Activated CD4-positive, alpha-beta T cell treated with anti-CD3 and anti-CD28 coated beads for 36 hours (primary cell): ENCODE measurements at regions not wholly inside any gene's neighbourhood (a gene's known extent, or its start where the extent isn't known, plus 50 kb on each side); places are given as distances from the start of the nearest gene placed in this dataset.

Experiments
- ATAC-seq: fragments of 200-7000 bp; cut with Tn5 transposase; one replicate; pipeline ENCODE4 v1.10.0; 2021; ENCODE audit warnings: mild to moderate bottlenecking, moderate library complexity
- CTCF ChIA-PET: fragments of 350-600 bp; sonication (Branson Sonifier 250); formaldehyde crosslinking; loops from one replicate; lab custom pipeline; 2021; ENCODE audit warnings: antibody characterized with exemption; lab: Charles Lee
- POLR2A ChIA-PET: fragments of 350-600 bp; sonication (Branson Sonifier 250); formaldehyde crosslinking; loops from one replicate; lab custom pipeline; 2021; ENCODE audit warnings: antibody characterized with exemption, inconsistent platforms; lab: Charles Lee
- DNase-seq: peaks from one replicate; pipeline ENCODE4 v3.0.0-alpha.2; 2020
- H3K27ac Mint-ChIP-seq: one replicate; pipeline ENCODE4 v1.8.0; 2021; ENCODE audit warnings: mixed read lengths
- H3K27me3 Mint-ChIP-seq: one replicate; pipeline ENCODE4 v1.8.0; 2021; ENCODE audit warnings: mixed read lengths
- H3K36me3 Mint-ChIP-seq: one replicate; pipeline ENCODE4 v1.8.0; 2021; ENCODE audit warnings: low read depth, mixed read lengths
- H3K4me1 Mint-ChIP-seq: one replicate; pipeline ENCODE4 v1.8.0; 2021; ENCODE audit warnings: mixed read lengths
- H3K4me3 Mint-ChIP-seq: one replicate; pipeline ENCODE4 v1.8.0; 2021; ENCODE audit warnings: mild to moderate bottlenecking, moderate library complexity, mixed read lengths
- H3K9me3 Mint-ChIP-seq: one replicate; pipeline ENCODE4 v1.8.0; 2021; ENCODE audit warnings: low read depth, mixed read lengths
- intact Hi-C, 2 experiments: fragments of 100-400 bp; cut with DNase I in 1 of 2; cut with micrococcal nuclease in 1 of 2; formaldehyde crosslinking; loops; one replicate each; pipeline versions ENCODE4 v1.14.2 to v1.15.1; 2022 to 2024; cut with DNase I, micrococcal nuclease

DNA sequence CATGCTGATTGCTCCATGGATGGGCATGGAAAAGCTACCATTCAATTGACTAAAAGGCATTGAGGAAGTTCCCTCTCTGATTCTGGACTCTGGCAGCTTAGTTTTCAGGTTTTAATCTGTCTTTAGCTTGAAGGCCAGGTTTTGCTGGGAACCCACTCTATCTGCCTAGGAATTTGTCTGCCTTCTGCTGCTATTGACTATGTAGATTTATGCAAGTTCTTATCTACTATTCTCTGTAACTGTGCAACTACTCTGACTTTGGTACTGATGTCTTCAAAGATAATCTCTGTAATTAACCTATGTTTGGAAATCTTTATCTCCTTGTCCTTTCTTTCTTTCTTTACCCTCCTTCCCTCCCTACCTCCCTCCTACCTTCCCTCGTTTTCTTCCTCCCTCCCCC lies 178.8 kb downstream of the DSEL start:
- Mint-ChIP-seq H3K9me3 (peaks cover 4% of the 10 kb centered on the region), H3K27ac (no peak overlapping the region), H3K4me1 (peaks cover 4% of the 10 kb centered on the region), H3K4me3 (no peak overlapping the region), H3K36me3 (no peaks in the 10 kb centered on the region), H3K27me3 (peaks cover 2% of the 10 kb centered on the region)
- DNase-seq (no peak), ATAC-seq (no peak)
- CTCF ChIA-PET = no interaction called here
- intact Hi-C loops = no loop called here
- POLR2A ChIA-PET = no interaction called here

DNA sequence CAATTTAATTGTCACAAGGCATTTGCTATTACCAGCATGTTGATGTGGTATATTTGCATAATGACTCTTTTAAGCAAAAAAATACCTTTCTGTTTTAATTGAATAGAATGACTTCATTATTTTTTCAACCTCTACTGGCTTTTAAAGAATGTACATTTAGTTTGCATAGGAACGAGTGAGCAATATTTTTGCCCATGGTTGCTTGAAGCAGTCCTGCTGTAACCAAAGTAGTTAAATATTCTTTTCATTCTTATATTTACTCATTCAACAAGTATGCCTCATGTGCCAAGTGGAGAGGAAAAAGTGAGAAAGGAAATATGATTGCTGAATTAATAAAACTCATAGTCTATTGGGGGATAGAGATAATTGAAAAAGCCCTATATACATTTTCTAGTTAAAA lies 184.7 kb downstream of the DSEL start:
- ChIA-PET POLR2A (no interaction called here), CTCF (no interaction called here)
- intact Hi-C loops = loop anchor here in 1 of 2 experiments (5.0 kb wide), 1 partner anchor 1290 kb away; no protein-coding TSS in a partner anchor
- H3K36me3 Mint-ChIP-seq = no peaks in the 10 kb centered on the region
- H3K9me3 Mint-ChIP-seq = peaks cover 6% of the 10 kb centered on the region
- peaks cover 5% of the 10 kb centered on the region for H3K27me3 Mint-ChIP-seq
- no peaks in the 10 kb centered on the region for H3K4me1 Mint-ChIP-seq
- no peak overlapping the region for H3K27ac Mint-ChIP-seq
- no peak for DNase-seq
- no peak for ATAC-seq
- no peak overlapping the region for H3K4me3 Mint-ChIP-seq

DNA sequence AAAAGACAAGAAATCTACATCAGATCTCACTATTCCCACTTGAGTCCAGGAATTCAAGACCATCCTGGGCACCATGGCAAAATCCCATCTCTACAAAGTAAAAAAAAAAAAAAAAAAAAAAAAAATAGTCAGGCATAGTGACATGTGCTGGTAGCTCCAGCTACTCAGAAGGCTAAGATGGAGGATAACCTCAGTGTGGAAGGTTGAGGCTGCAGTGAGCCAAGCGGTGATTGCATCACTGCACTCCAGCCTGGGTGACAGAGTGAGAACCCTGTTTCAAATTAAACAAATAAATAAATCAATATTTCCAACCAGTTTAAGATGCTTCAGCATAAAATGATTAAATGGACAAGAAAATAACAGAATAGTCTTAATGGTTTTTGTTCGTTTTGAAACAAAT lies 197.4 kb downstream of the DSEL start:
- no peak for DNase-seq
- H3K4me1 Mint-ChIP-seq = no peaks in the 10 kb centered on the region
- no peak for ATAC-seq
- no peaks in the 10 kb centered on the region for H3K27me3 Mint-ChIP-seq
- ChIA-PET CTCF (no interaction called here), POLR2A (no interaction called here)
- H3K27ac Mint-ChIP-seq = no peak overlapping the region
- no peak overlapping the region for H3K4me3 Mint-ChIP-seq
- H3K9me3 Mint-ChIP-seq = peaks cover 3% of the 10 kb centered on the region
- intact Hi-C loops = no loop called here
- H3K36me3 Mint-ChIP-seq = no peaks in the 10 kb centered on the region

DNA sequence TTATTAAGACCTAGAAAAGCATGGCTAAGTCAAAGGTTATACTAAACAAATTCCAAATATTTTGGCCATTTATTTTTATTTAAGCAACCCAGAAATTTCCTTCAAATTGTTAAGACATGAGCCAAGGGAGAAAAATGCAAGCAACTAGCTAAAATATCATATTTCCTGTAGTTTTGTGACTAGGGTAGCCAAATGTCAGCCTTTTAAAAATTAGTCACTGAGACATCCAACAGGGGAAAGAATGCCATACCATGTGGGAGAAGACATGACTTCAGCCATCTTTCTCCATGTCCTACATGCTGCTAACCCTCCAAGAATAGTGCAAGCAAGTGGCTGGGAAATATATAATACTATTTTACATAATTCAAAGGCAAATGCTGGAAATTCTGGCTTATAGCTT lies 197.9 kb downstream of the DSEL start:
- no peaks in the 10 kb centered on the region for H3K4me1 Mint-ChIP-seq
- H3K27ac Mint-ChIP-seq = no peak overlapping the region
- H3K27me3 Mint-ChIP-seq = no peaks in the 10 kb centered on the region
- peaks cover 3% of the 10 kb centered on the region for H3K9me3 Mint-ChIP-seq
- H3K4me3 Mint-ChIP-seq = no peak overlapping the region
- ChIA-PET CTCF (no interaction called here), POLR2A (no interaction called here)
- no peak for ATAC-seq
- no peak for DNase-seq
- H3K36me3 Mint-ChIP-seq = no peaks in the 10 kb centered on the region
- intact Hi-C loops = no loop called here

DNA sequence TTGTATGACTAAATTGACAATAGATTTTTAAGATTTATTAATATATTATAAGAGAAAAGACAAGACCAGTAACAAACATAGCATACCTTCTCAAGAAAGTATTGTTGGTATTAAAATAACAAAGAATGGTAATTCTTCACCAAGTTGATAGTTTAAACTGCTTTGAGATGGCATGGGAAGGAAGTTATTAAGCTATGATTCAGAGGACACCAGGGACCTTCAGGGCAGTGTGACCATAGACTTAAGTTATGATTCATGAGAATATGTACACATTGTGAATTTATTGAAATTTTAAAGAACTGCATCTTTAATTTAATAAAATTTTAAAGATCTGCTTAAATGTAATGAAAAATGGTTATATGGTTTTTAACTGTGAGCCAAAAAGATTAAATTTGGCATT lies 205.7 kb downstream of the DSEL start:
- POLR2A ChIA-PET = no interaction called here
- CTCF ChIA-PET = no interaction called here
- ATAC-seq = no peak
- Mint-ChIP-seq H3K36me3 (no peaks in the 10 kb centered on the region), H3K4me1 (no peaks in the 10 kb centered on the region), H3K9me3 (no peaks in the 10 kb centered on the region), H3K27me3 (peaks cover 1% of the 10 kb centered on the region), H3K27ac (no peak overlapping the region), H3K4me3 (no peak overlapping the region)
- intact Hi-C loops = no loop called here
- DNase-seq = no peak

DNA sequence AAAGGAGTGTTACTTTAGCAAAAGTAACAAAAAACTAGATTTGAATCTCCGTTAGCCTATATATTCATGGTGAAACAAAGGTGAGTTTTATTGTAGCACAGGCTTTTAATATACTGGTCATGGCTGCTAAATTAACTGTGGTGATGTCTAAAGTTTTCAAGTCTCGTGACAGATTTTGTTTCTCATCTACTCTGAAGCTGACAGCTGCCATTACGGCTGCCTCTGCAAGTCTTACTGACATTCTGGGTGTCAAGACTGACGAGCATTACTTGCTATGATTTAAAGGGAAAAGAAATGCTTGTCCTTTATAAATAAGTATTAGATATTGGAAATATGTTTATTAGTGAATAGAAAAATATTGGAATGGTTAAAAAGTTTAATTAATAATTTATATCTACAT lies 207.7 kb downstream of the DSEL start:
- H3K27me3 Mint-ChIP-seq = peaks cover 1% of the 10 kb centered on the region
- DNase-seq (no peak), ATAC-seq (no peak)
- H3K36me3 Mint-ChIP-seq = no peaks in the 10 kb centered on the region
- POLR2A ChIA-PET = no interaction called here
- no peaks in the 10 kb centered on the region for H3K9me3 Mint-ChIP-seq
- intact Hi-C loops = no loop called here
- no peaks in the 10 kb centered on the region for H3K4me1 Mint-ChIP-seq
- no peak overlapping the region for H3K4me3 Mint-ChIP-seq
- no peak overlapping the region for H3K27ac Mint-ChIP-seq
- CTCF ChIA-PET = interaction anchor here (0.8 kb wide), 1 partner anchor 824 kb away, joined by 3 read pairs; no protein-coding TSS in a partner anchor

DNA sequence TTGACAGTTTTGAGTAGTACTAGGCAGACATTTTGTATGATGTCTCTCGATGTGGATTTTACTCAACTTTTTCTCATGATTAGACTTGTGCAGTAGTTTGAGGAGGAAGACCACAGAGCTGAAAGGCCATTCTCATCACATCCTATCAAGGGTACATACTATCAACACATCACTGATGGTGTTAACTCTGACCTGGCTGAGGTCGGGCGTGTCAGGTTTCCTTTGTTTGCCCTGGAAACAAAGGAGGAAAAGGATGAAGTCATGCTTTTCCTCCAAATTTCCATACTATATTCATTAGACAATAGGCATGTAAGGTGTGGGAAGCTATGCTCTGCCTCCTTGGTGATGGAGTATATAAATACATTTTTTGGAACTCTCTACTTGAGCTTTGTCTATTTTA lies 211.1 kb downstream of the DSEL start:
- DNase-seq = no peak
- intact Hi-C loops = no loop called here
- peaks cover 1% of the 10 kb centered on the region for H3K27me3 Mint-ChIP-seq
- H3K27ac Mint-ChIP-seq = no peak overlapping the region
- CTCF ChIA-PET = interaction anchor here (1.1 kb wide), 1 partner anchor 20 kb away, joined by 3 read pairs; no protein-coding TSS in a partner anchor
- peaks cover 6% of the 10 kb centered on the region for H3K4me1 Mint-ChIP-seq
- POLR2A ChIA-PET = no interaction called here
- no peak overlapping the region for H3K4me3 Mint-ChIP-seq
- H3K9me3 Mint-ChIP-seq = peaks cover 2% of the 10 kb centered on the region
- no peak for ATAC-seq
- peaks cover 4% of the 10 kb centered on the region for H3K36me3 Mint-ChIP-seq

DNA sequence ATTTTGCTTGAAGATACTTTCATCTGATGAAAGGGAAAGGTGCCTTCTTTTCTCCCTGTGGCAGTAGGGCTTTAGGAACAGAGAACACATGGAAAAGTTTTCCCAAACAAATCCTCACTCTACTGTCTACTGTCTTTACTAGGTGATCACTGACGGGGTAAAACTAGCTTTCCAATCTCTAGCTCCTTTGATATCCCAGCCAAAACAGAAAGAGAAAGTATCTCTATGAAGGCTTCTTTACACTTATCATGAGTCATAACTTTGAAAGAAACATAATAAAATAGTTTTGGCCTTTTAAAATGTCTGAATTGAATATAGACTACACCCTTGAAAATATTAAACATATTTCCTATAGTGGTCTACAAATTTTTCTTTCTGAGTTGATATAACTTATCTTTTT lies 214.5 kb downstream of the DSEL start:
- peaks cover 6% of the 10 kb centered on the region for H3K9me3 Mint-ChIP-seq
- no peaks in the 10 kb centered on the region for H3K27me3 Mint-ChIP-seq
- CTCF ChIA-PET = interaction anchor here (1.1 kb wide), 1 partner anchor 40 kb away, joined by 3 read pairs; no protein-coding TSS in a partner anchor
- POLR2A ChIA-PET = no interaction called here
- H3K4me1 Mint-ChIP-seq = peaks cover 6% of the 10 kb centered on the region
- H3K27ac Mint-ChIP-seq = peak overlapping the region; percentile 53
- DNase-seq = no peak
- H3K4me3 Mint-ChIP-seq = no peak overlapping the region
- ATAC-seq = peak; percentile 66
- peaks cover 4% of the 10 kb centered on the region for H3K36me3 Mint-ChIP-seq
- intact Hi-C loops = loop anchor here in 1 of 2 experiments (2.0 kb wide), 1 partner anchor 15 kb away; no protein-coding TSS in a partner anchor

DNA sequence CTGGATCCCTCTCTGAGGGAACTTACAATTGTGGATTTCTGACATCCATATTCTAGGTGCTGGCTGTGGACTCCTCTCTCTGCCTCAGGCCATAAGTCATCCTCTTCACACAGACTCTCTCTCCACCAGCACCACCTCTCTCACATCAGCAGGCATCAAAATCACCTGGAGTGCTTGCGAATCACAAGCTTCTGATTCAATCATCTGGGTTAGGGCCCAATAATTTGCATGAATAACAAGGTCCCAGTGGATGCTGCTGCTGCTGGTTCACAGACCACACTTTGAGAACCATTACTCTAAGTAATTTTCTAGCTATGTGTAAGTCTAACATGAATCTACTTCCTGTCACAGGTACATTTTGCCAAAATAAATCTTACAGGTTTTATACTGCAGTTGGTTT lies 214.9 kb downstream of the DSEL start:
- intact Hi-C loops = no loop called here
- H3K4me3 Mint-ChIP-seq = no peak overlapping the region
- ChIA-PET POLR2A (no interaction called here), CTCF (interaction anchor here (1.1 kb wide), 1 partner anchor 39 kb away, joined by 3 read pairs; no protein-coding TSS in a partner anchor)
- ATAC-seq (peak; percentile 68), DNase-seq (no peak)
- peak overlapping the region; percentile 53 for H3K27ac Mint-ChIP-seq
- peaks cover 4% of the 10 kb centered on the region for H3K36me3 Mint-ChIP-seq
- H3K27me3 Mint-ChIP-seq = no peaks in the 10 kb centered on the region
- peaks cover 6% of the 10 kb centered on the region for H3K4me1 Mint-ChIP-seq
- H3K9me3 Mint-ChIP-seq = peaks cover 6% of the 10 kb centered on the region

DNA sequence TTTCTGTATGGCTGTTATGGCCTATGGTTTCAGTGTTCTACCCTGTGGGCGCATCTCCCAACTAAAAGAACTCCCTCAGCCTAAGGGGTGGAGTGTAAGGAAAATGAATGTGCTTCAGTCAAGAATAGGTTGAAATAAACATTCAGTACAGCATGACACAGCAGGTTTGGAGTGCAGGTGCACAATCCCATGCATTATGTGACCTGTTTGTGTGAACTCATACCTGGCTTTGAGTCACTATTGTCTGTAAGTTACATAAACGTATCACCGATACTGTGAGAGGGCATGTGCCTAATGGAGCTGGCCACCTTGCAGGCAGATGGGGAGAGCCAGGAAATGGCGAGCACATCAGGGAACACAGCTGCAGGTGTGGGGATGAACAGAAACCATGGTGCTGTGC lies 216.0 kb downstream of the DSEL start:
- POLR2A ChIA-PET = no interaction called here
- Mint-ChIP-seq H3K27me3 (no peaks in the 10 kb centered on the region), H3K27ac (no peak overlapping the region), H3K4me3 (no peak overlapping the region), H3K4me1 (peaks cover 6% of the 10 kb centered on the region), H3K36me3 (peaks cover 4% of the 10 kb centered on the region), H3K9me3 (peaks cover 6% of the 10 kb centered on the region)
- CTCF ChIA-PET = no interaction called here
- intact Hi-C loops = loop anchor here (1.0 kb wide), 1 partner anchor 9 kb away; no protein-coding TSS in a partner anchor
- no peak for ATAC-seq
- DNase-seq = peak; percentile 45

DNA sequence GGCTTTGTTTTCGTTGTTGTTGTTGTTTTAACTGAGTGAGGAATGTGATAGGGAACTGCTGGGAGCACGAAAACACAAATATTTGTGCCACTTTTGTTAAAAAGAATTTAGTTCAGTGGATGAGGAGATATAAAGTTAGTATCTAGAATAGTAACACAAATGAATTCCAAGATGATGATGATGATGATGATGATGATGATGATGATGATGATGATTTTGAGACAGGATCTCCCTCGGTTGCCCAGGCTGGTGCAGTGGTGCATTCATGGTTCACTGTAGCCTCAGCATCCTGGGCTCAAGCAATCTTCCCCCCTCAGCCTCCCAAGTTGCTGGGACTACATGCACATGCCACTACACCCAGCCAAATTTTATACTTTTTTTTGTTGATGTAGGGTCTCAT lies 223.7 kb downstream of the DSEL start:
- Mint-ChIP-seq H3K27me3 (no peaks in the 10 kb centered on the region), H3K9me3 (no peaks in the 10 kb centered on the region), H3K27ac (no peak overlapping the region), H3K4me3 (no peak overlapping the region), H3K36me3 (no peaks in the 10 kb centered on the region), H3K4me1 (no peaks in the 10 kb centered on the region)
- DNase-seq = no peak
- ChIA-PET CTCF (no interaction called here), POLR2A (no interaction called here)
- no peak for ATAC-seq
- intact Hi-C loops = no loop called here

DNA sequence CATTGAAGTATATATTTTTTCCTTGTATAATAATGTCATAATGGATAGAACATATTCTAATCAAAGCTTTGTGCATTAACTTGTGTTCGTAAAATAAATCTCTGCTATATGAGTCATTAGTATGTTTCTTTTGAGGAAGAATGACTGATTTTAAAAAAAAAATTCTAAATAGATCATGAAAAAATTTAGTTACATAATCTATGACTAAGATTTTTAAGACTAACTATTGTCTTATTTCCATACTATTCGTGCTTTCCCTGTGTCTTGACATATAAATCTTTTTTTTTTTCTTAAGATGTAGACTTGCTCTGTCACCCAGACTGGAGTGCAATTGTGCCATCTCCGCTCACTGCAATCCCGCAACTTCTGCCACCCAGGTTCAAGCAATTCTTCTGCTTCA lies 226.1 kb downstream of the DSEL start:
- ChIA-PET CTCF (no interaction called here), POLR2A (no interaction called here)
- DNase-seq = no peak
- H3K27ac Mint-ChIP-seq = no peak overlapping the region
- no peak overlapping the region for H3K4me3 Mint-ChIP-seq
- H3K27me3 Mint-ChIP-seq = no peaks in the 10 kb centered on the region
- H3K36me3 Mint-ChIP-seq = no peaks in the 10 kb centered on the region
- H3K9me3 Mint-ChIP-seq = no peaks in the 10 kb centered on the region
- intact Hi-C loops = no loop called here
- no peak for ATAC-seq
- no peaks in the 10 kb centered on the region for H3K4me1 Mint-ChIP-seq
